GM12872 (cell line): ENCODE measurements at regions not wholly inside any gene's neighbourhood (a gene's known extent, or its start where the extent isn't known, plus 50 kb on each side); places are given as distances from the start of the nearest gene placed in this dataset.

Source experiments
- TF ChIP-seq, protein P1 (sequence below): IDR thresholded peaks from 3 replicates; pipeline ENCODE4 v1.5.1; 2011; ENCODE audit warnings: low read depth, mild to moderate bottlenecking, low read length, moderate library complexity; ENCODE audit not compliant: insufficient read depth

DNA sequence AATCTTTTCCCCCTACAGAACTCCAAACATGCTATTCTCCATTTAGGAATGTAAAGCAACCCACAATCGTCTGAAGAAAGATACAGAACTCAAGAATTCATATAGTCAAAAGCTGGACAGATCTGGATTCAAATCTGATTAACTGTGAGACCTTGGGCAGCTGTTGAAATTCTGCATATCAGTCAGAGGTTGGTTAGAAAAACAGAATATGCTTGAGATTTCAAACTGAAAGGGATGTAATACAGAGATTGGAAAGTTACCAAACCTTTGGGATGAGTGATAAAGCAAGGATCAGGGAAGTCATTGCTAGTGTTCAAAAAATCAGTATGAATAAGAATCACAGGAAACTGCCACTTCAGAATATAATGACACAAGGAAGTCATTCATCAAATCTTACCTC, 406.6 kb downstream of the HTR7 start:
- TF ChIP-seq, protein P1, sequence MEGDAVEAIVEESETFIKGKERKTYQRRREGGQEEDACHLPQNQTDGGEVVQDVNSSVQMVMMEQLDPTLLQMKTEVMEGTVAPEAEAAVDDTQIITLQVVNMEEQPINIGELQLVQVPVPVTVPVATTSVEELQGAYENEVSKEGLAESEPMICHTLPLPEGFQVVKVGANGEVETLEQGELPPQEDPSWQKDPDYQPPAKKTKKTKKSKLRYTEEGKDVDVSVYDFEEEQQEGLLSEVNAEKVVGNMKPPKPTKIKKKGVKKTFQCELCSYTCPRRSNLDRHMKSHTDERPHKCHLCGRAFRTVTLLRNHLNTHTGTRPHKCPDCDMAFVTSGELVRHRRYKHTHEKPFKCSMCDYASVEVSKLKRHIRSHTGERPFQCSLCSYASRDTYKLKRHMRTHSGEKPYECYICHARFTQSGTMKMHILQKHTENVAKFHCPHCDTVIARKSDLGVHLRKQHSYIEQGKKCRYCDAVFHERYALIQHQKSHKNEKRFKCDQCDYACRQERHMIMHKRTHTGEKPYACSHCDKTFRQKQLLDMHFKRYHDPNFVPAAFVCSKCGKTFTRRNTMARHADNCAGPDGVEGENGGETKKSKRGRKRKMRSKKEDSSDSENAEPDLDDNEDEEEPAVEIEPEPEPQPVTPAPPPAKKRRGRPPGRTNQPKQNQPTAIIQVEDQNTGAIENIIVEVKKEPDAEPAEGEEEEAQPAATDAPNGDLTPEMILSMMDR: no peak

DNA sequence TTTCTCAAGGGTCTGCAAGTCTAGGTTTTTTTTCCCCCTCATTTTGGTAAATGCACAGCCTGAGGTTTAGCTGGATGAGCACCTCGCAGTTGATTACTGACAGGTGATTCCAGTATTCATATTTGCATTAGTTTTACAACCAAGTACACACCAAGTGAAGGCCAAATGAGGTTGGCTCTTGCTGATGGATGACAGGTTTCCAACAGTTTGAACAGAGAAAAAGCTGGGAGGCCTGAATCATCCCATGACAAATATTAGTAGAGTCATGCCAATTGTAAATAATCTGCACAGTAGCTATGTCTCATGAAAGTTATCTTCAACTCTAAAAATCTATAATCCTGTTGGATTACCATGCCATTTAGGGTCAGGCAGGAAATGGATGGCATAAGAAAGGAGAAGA, 399.8 kb downstream of the HTR7 start:
- TF ChIP-seq, protein P1: no peak

DNA sequence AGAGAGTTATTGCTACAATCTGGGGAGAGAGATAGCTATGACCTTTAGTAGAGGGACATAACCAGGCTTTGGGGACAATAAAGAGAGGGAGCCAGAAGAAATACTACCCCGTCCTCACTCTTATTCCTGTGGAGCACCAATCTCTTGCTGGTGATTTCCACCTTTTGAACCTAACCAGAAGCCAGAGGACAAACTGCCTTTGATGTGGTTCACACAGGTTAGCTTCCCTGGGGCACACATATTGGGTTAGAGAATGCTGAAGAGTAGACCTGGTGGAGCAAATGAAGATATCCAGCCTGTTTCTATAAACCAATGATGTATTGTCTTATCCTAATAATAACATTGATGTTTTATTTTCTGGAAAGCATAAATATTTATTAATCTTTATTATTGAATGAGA, 399.3 kb downstream of the HTR7 start:
- TF ChIP-seq, protein P1: no peak

DNA sequence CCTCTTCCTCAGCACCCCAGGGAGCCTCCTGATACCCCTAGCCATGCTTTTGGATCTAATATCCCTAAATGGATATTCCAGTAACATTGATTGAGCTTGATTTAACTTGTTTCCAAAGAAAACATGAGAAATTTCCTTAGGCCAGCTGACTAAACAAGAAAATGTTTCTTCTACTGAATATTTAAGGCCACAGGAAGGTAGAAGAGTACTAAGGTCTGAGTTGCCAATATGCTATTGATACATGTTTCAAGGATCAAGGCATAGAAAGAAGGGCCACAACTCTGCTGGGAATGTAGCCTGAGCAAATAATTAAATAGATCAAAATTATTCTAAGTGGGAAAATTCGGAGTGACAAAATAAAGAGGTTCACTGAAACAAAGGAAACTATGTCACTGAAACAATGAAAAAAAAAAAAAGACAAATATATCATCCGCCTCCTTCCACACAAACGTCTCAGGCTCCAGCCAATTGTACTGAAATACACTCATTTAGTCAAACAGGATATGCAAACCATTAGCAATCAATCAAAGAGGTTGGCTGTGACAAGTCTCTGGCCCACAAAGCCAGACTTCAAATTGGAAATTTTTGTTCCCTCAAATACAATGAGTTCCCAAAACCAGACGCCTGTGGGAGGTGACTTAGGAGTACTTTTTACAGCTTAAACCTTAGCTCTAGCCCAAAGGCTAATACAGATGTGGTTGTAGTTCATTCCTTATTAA, 396.2 kb downstream of the HTR7 start:
- TF ChIP-seq, protein P1: no peak

DNA sequence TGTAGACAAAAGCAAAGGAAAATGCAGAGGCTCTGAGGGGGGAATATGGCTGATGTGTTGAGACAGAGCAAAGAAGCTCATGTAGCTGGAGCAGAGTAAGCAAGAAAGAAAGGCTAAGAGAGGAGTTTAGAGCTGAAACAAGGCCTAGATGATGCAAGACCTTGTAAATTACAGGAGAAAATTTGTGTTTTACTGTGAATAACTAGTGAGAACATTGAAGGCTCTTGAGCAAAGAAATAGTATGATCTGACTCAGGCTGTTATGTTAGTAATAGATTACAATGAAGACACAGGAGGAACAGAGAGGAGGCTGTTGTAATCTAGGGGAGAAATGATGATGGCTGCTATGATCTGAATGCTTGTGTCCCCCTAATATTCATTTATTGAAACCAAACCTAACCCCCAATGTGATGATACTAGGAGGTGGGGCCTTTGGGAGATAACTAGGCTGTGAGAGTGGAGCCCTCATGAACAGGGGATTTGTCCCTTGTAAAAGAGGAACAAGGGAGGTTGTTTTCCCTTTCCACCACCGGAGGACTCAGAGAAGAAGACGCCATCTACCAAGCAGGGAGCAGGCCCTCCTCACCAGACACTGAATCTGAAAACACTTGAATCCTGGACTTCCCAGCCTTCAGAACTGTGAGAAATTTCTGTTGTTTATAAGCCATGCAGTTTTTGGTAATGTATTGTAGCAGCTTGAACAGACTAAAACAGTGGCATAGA, 394.9 kb downstream of the HTR7 start:
- TF ChIP-seq, protein P1: no peak

DNA sequence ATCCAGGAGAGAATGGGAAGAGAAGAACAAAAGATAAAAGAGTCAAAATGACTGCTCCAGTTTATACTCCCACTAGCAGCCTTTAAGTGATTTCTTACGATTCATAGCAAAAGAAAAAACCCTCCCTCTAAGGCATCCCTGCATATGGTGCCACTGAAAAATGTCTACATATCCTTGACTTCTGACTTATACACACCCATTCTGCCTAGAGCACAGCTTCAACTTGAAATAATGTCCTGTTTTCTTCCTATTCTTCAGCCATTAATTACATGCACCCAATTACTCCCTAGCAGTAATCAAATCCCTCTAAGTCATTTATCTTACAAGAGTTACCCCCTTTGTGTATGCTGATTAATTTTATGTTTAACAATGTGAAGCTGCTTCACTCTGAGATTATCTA, 393.5 kb downstream of the HTR7 start:
- TF ChIP-seq, protein P1: no peak

DNA sequence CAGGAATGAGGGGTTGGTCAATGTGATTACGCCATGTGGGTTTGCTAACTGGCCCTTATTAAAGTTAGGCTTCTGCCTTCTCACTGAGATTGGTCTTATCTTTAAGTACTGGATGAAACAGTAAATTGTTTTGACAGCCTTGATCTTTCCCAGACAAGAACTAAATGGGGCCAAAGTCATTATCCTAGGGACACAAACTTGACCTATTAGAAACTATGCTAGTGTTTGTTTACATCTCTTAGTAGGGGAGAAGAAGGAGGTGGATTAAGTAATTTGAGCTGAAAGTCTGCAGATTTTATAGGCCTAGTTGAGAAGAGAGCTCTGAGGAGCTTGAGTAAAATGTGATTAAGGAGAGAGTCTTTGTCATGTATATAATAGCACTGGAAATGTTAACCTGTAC, 386.9 kb downstream of the HTR7 start:
- TF ChIP-seq, protein P1: no peak
